Fibroblast of villous mesenchyme (primary cell): ENCODE measurements at regions not wholly inside any gene's neighbourhood (a gene's known extent, or its start where the extent isn't known, plus 50 kb on each side); places are given as distances from the start of the nearest gene placed in this dataset.

Source experiments
- DNase-seq: peaks from one replicate; pipeline ENCODE4 v3.0.0-alpha.2; 2010; ENCODE audit warnings: low read depth
- H3K4me3 ChIP-seq: 2 replicates; pipeline ENCODE4 v1.5.1; 2011; ENCODE audit warnings: low read depth, mild to moderate bottlenecking, low read length
- TF ChIP-seq, protein P1 (sequence below): IDR thresholded peaks from 2 replicates; pipeline ENCODE4 v1.5.1; 2012; ENCODE audit warnings: low read depth, mild to moderate bottlenecking, low read length; ENCODE audit not compliant: insufficient read depth

DNA sequence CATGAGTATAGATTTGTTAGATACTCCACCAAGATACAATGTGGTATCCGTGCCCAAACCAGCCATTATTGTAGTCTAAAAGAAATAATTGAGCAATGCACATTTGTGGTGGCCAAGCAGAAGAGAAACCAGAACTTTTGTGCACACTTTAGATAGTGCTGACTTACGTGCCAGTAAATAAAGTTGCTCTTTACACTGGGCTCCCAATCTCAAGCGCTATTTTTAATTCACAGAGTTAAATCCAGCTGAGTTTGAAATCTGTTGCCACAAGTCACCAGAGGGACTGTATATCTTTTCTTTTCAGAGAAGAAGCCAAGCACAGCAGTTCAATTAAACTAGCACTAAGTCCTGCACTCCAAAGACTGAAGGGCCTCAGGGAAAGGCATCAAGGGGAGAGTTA is 680.4 kb downstream of the TDRD15 start:
- TF ChIP-seq, protein P1, sequence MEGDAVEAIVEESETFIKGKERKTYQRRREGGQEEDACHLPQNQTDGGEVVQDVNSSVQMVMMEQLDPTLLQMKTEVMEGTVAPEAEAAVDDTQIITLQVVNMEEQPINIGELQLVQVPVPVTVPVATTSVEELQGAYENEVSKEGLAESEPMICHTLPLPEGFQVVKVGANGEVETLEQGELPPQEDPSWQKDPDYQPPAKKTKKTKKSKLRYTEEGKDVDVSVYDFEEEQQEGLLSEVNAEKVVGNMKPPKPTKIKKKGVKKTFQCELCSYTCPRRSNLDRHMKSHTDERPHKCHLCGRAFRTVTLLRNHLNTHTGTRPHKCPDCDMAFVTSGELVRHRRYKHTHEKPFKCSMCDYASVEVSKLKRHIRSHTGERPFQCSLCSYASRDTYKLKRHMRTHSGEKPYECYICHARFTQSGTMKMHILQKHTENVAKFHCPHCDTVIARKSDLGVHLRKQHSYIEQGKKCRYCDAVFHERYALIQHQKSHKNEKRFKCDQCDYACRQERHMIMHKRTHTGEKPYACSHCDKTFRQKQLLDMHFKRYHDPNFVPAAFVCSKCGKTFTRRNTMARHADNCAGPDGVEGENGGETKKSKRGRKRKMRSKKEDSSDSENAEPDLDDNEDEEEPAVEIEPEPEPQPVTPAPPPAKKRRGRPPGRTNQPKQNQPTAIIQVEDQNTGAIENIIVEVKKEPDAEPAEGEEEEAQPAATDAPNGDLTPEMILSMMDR, result no peak
- DNase-seq, result no peak
- H3K4me3 ChIP-seq, result no peak overlapping the region

DNA sequence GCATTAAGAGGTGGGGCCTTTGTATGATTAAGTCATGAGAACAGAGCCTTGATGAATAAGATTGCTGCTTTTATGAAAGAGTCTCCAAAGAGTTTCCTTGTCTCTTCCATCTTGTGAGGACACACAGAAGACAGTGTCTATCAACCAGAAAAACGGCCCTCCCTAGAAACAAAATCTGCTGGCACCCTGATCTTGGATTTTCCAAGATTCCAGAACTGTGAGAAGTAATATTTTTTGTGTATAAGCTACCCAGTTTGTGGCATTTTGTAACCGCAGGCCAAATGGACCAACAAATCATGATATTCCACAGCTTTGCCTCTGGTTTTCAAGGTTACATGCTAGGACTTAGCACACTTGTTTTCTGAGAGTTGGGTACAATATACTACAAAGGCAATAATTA is 687.8 kb downstream of the TDRD15 start:
- no peak overlapping the region for H3K4me3 ChIP-seq
- no peak for DNase-seq
- TF ChIP-seq, protein P1, result no peak

- no peak overlapping the region for H3K4me3 ChIP-seq
- TF ChIP-seq, protein P1, result no peak
- no peak for DNase-seq
These were observed 689.0 kb downstream of the TDRD15 start for GRCh38 chr2:21812766-21813165.

- H3K4me3 ChIP-seq, result no peak overlapping the region
- TF ChIP-seq, protein P1, result no peak
- DNase-seq, result no peak
These were observed 690.9 kb downstream of the TDRD15 start for GRCh38 chr2:21814588-21815149.

DNA sequence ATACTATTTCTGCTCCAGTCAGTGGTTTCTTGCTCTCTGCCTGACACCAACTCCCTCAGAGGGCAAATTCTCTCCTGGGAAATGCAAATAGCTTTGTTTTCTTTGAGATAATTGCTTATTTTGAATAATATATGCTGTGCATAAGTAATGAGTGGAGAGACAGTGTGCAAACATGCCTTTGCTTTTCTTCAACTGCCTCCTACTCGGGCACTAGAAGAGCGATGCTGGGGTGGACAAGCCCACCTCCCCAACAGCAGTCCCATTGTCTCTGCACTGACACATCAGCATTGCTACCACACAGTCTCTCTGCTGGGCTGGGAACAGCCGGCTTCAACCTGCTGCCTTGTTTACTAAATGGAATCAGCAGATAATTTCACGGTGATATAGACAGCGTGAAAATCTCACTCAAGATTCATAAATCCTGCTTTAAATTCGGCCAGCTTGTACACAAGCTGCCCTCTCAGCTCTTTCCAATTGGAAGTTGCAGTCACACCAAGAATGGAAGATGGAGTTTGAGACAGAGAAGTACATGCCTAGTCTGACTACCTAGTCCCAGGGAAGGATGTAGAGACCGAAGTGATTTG is 694.5 kb downstream of the TDRD15 start:
- TF ChIP-seq, protein P1, result no peak
- no peak overlapping the region for H3K4me3 ChIP-seq
- no peak for DNase-seq

- DNase-seq, result peak; percentile 13
These were observed 695.7 kb downstream of the TDRD15 start for GRCh38 chr2:21819454-21819853.

DNA sequence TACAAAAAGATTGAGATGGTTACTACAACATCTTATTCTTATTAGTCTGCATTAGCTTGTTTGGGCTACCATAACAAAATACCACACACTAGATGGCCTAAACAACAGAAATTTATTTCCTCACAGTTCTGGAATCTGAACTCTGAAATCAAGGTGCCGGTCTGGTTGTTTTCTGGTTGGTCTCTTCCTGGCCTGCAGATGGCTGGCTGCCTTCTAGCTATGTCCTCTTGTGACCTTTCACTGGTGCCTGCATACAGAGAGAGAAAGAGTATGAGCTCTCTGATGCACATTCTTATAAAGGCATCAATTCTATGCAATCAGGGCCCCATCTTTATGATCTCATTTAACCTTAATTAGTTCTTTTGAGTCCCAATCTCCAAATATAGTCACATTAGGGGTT is 696.5 kb downstream of the TDRD15 start:
- TF ChIP-seq, protein P1, result no peak
- peak; percentile 24 for DNase-seq
- H3K4me3 ChIP-seq, result no peak overlapping the region

More at GRCh38 chr2:21819454-21819853, 695.7 kb downstream of the TDRD15 start:
- TF ChIP-seq, protein P1, result no peak
- no peak overlapping the region for H3K4me3 ChIP-seq
